A673 (cell line): ENCODE measurements at regions not wholly inside any gene's neighbourhood (a gene's known extent, or its start where the extent isn't known, plus 50 kb on each side); places are given as distances from the start of the nearest gene placed in this dataset.

ENCODE experiments used
- BruUV-seq: library from RNA; stranded (reverse); fragments of 400-500 nt; replicated peaks from 2 replicates; lab custom pipeline; 2021; lab: Mats Ljungman, UMichigan
- CTCF ChIA-PET: fragments of 300-600 bp; sonication (Branson Sonifier 250); formaldehyde crosslinking; loops from one replicate; lab custom pipeline; 2022; ENCODE audit warnings: antibody characterized with exemption; lab: Charles Lee
- POLR2A ChIA-PET: fragments of 300-600 bp; sonication (Branson Sonifier 250); formaldehyde crosslinking; loops from one replicate; lab custom pipeline; 2022; ENCODE audit warnings: antibody characterized with exemption; ENCODE audit not compliant: low non-redundant PET; lab: Charles Lee
- DNase-seq: peaks from one replicate; pipeline ENCODE4 v3.0.0-alpha.2; 2015; ENCODE audit warnings: low spot score
- H3K27ac ChIP-seq: fragments of 200-600 bp; sonication (generic); 2 replicates; pipeline ENCODE4 v1.5.1; 2016; ENCODE audit warnings: mixed run types, low read depth, mild to moderate bottlenecking, mixed read lengths, antibody characterized with exemption, low read length; ENCODE audit not compliant: poor library complexity, severe bottlenecking
- H3K27me3 ChIP-seq: fragments of 200-600 bp; sonication (generic); replicated peaks from 2 replicates; pipeline ENCODE4 v1.6.1; 2017; ENCODE audit warnings: mixed run types, low read depth, mild to moderate bottlenecking, mixed read lengths, antibody characterized with exemption, low read length; ENCODE audit not compliant: insufficient read depth, poor library complexity
- H3K36me3 ChIP-seq: fragments of 200-600 bp; sonication (generic); 2 replicates; pipeline ENCODE4 v1.6.1; 2016; ENCODE audit warnings: mixed run types, mild to moderate bottlenecking, mixed read lengths, antibody characterized with exemption, low read length; ENCODE audit not compliant: insufficient read depth, poor library complexity, severe bottlenecking
- H3K4me1 ChIP-seq: fragments of 200-600 bp; sonication (generic); 2 replicates; pipeline ENCODE4 v1.6.1; 2017; ENCODE audit warnings: mixed run types, mild to moderate bottlenecking, mixed read lengths, antibody characterized with exemption, low read length; ENCODE audit not compliant: insufficient read depth, poor library complexity, severe bottlenecking
- H3K4me3 ChIP-seq: fragments of 200-600 bp; sonication (generic); 2 replicates; pipeline ENCODE4 v1.5.1; 2016; ENCODE audit warnings: low read depth, mixed run types, mild to moderate bottlenecking, mixed read lengths, low read length; ENCODE audit not compliant: poor library complexity, severe bottlenecking
- H3K9me3 ChIP-seq: fragments of 200-600 bp; sonication (generic); 2 replicates; pipeline ENCODE4 v1.6.1; 2016; ENCODE audit warnings: mixed run types, low read depth, mild to moderate bottlenecking, mixed read lengths, antibody characterized with exemption, low read length; ENCODE audit not compliant: poor library complexity, severe bottlenecking
- CTCF ChIP-seq: fragments of 300-800, 200-600 bp; sonication (generic); conservative IDR thresholded peaks from 2 replicates; pipeline ENCODE4 v1.5.1; 2017; ENCODE audit warnings: low read depth, mild to moderate bottlenecking, antibody characterized with exemption, low read length, moderate library complexity, mixed read lengths
- EZH2 ChIP-seq: fragments of 200-600 bp; sonication (generic); IDR thresholded peaks from 2 replicates; pipeline ENCODE4 v1.6.1; 2017; ENCODE audit warnings: borderline replicate concordance, low read depth, mild to moderate bottlenecking, mixed read lengths, antibody characterized with exemption, low read length; ENCODE audit not compliant: poor library complexity, severe bottlenecking
- intact Hi-C: fragments of 100-400 bp; cut with micrococcal nuclease; formaldehyde crosslinking; loops from one replicate; pipeline ENCODE4 v1.10.0; 2022; ENCODE audit not compliant: unreplicated experiment

GRCh38 chr21:35172231-35172630 lies 123.1 kb upstream of the RUNX1 start:
- Histone ChIP-seq H3K4me1 (no peaks in the 10 kb centered on the region), H3K36me3 (no peaks in the 10 kb centered on the region), H3K27ac (no peak overlapping the region), H3K27me3 (no peaks in the 10 kb centered on the region), H3K9me3 (no peaks in the 10 kb centered on the region), H3K4me3 (no peak overlapping the region)
- ChIA-PET CTCF (no interaction called here), POLR2A (no interaction called here)
- intact Hi-C loops, result no loop called here
- no peak for DNase-seq
- TF ChIP-seq CTCF, result no peak
- no peak for TF ChIP-seq EZH2
- no TSS peak for BruUV-seq

- TF ChIP-seq CTCF, result no peak
- no peak for TF ChIP-seq EZH2
- no peaks in the 10 kb centered on the region for H3K36me3 ChIP-seq
- intact Hi-C loops, result no loop called here
- no TSS peak for BruUV-seq
- no peaks in the 10 kb centered on the region for H3K27me3 ChIP-seq
- H3K4me3 ChIP-seq, result no peak overlapping the region
- ChIA-PET POLR2A (interaction anchor here (0.5 kb wide), 1 partner anchor 158 kb away, joined by 5 read pairs; no protein-coding TSS in a partner anchor), CTCF (no interaction called here)
- no peak overlapping the region for H3K27ac ChIP-seq
- no peaks in the 10 kb centered on the region for H3K4me1 ChIP-seq
- DNase-seq, result no peak
- no peaks in the 10 kb centered on the region for H3K9me3 ChIP-seq
These were observed 122.3 kb upstream of the RUNX1 start for GRCh38 chr21:35171385-35171784.

- TF ChIP-seq EZH2 (no peak), CTCF (no peak)
- H3K27ac ChIP-seq, result no peak overlapping the region
- CTCF ChIA-PET, result no interaction called here
- BruUV-seq, result no TSS peak
- no peaks in the 10 kb centered on the region for H3K27me3 ChIP-seq
- no peak for DNase-seq
- H3K9me3 ChIP-seq, result no peaks in the 10 kb centered on the region
- POLR2A ChIA-PET, result interaction anchor here (0.5 kb wide), 1 partner anchor 159 kb away, joined by 5 read pairs; no protein-coding TSS in a partner anchor
- no peaks in the 10 kb centered on the region for H3K4me1 ChIP-seq
- no peak overlapping the region for H3K4me3 ChIP-seq
- no peaks in the 10 kb centered on the region for H3K36me3 ChIP-seq
- intact Hi-C loops, result no loop called here
These were observed 121.7 kb upstream of the RUNX1 start for GRCh38 chr21:35170818-35171217.
